HG02870 (cell line): ENCODE measurements at regions not wholly inside any gene's neighbourhood (a gene's known extent, or its start where the extent isn't known, plus 50 kb on each side); places are given as distances from the start of the nearest gene placed in this dataset.
"Not testable (repeated sequence)": the region's sequence is repeated elsewhere in the genome, so short reads cannot be mapped to it uniquely, and the experiment has no call there.

Experiments used
- ATAC-seq: cut with Tn5 transposase; IDR thresholded peaks from one replicate; pipeline ENCODE4 v1.9.1; 2021; ENCODE audit warnings: mild to moderate bottlenecking, moderate library complexity; ENCODE audit not compliant: unreplicated experiment

DNA sequence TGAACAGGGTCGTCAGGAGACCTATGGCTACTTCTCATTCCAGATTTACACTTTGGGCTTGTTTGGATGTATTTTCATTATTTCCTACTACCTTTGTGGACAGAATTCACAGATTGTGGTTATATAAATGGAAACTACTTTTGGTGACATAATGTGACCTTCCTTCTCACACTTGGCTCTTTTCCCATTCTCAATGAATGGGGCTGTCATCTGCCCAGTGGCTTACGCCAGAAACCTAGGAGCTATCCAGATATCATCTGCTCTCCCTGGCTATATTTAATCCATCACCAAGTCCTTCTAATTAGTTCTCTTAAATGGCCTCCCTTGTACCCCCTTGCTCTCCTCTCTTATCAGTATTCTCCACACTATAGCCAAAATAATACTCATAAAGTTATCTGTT, 1606.8 kb downstream of the KHDRBS2 start:
- no peak for ATAC-seq

- ATAC-seq: no peak
These were observed 1614.7 kb downstream of the KHDRBS2 start for GRCh38 chr6:60671369-60671768.

DNA sequence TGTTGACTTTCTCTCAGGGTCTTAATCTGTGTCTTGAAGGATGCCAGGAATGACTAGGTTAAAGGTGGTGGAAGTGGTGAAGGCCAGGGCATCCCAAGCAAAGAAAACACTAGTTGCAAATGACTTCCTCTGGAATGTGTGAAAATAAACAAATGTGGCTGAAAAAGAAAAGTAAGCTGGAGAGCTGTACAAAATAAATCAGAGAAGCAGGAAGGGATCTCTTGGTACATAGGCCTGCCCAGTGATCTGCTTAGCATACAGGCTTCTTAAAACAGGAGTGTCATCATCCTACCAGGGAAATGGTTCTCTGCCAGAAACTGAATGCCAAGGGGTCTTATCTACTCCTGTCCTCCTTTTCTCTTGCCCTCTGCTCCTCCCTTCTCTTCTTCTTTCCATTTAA, 1616.0 kb downstream of the KHDRBS2 start:
- no peak for ATAC-seq

DNA sequence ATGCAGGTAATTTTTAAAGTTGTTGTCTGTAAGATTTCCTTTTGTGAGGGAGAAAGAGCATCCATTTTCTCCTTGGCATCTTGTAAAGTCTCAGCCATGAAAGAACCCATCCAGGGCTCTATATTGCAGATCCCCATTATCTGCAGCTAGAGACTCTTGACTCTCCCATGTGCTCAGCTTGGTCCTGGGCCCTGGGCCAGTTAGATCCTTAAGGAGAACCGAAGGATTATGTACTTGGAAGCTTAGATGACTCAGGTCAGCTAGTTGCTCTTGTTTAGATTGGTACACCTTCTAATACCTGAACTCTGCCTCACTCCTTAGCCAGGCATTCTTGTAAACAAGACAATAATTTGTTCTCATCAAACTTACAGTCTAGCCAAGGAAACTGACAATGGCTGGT, 1617.6 kb downstream of the KHDRBS2 start:
- ATAC-seq: no peak

GRCh38 chr6:60663199-60663598, 1622.8 kb downstream of the KHDRBS2 start:
- not testable (repeated sequence) for ATAC-seq

- ATAC-seq: no peak
These were observed 1642.2 kb downstream of the KHDRBS2 start for GRCh38 chr6:60643870-60644269.

GRCh38 chr6:60639185-60639584, 1646.8 kb downstream of the KHDRBS2 start:
- ATAC-seq: not testable (repeated sequence)
